Panc1 (cell line): ENCODE measurements at regions not wholly inside any gene's neighbourhood (a gene's known extent, or its start where the extent isn't known, plus 50 kb on each side); places are given as distances from the start of the nearest gene placed in this dataset.
"Not testable (repeated sequence)": the region's sequence is repeated elsewhere in the genome, so short reads cannot be mapped to it uniquely, and the experiment has no call there.

Source experiments
- ATAC-seq: fragments of 200-7000 bp; cut with Tn5 transposase; 2 replicates; pipeline ENCODE4 v1.9.1; 2020; ENCODE audit warnings: mild to moderate bottlenecking, moderate library complexity
- BruUV-seq: library from RNA; stranded (reverse); fragments of 400-500 nt; replicated peaks from 2 replicates; lab custom pipeline; 2021; lab: Mats Ljungman, UMichigan
- CTCF ChIA-PET: fragments of 300-600 bp; sonication (Branson Sonifier 250); formaldehyde crosslinking; loops from one replicate; lab custom pipeline; 2022; ENCODE audit warnings: antibody characterized with exemption; lab: Charles Lee
- POLR2A ChIA-PET: fragments of 300-600 bp; sonication (Branson Sonifier 250); formaldehyde crosslinking; loops from one replicate; lab custom pipeline; 2022; ENCODE audit warnings: antibody characterized with exemption; lab: Charles Lee
- DNase-seq: peaks from one replicate; pipeline ENCODE4 v3.0.0-alpha.2; 2010; ENCODE audit warnings: low read depth, low spot score
- H3K27ac ChIP-seq: 2 replicates; pipeline ENCODE4 v1.5.1; 2011; ENCODE audit warnings: mild to moderate bottlenecking, low read length, inconsistent platforms
- H3K27me3 ChIP-seq: fragments of 200-500 bp; sonication (Bioruptor generic); 2 replicates; pipeline ENCODE4 v1.6.0; 2014; ENCODE audit warnings: low read length, inconsistent platforms; ENCODE audit not compliant: control insufficient read depth, insufficient read depth
- H3K36me3 ChIP-seq: fragments of 200-500 bp; sonication (Bioruptor generic); 2 replicates; pipeline ENCODE4 v1.5.1; 2014; ENCODE audit warnings: inconsistent platforms, mild to moderate bottlenecking, low read length, moderate library complexity; ENCODE audit not compliant: control insufficient read depth, insufficient read depth
- H3K4me1 ChIP-seq: 2 replicates; pipeline ENCODE4 v1.5.1; 2011; ENCODE audit warnings: inconsistent platforms, mild to moderate bottlenecking, low read length, moderate library complexity; ENCODE audit not compliant: control insufficient read depth, insufficient read depth
- H3K4me3 ChIP-seq, 2 experiments: 2 replicates each; pipeline ENCODE4 v1.5.1; 2011 to 2012; ENCODE audit warnings: low read depth in 2 of 2, low read length in 2 of 2, mild to moderate bottlenecking in 2 of 2, inconsistent platforms in 1 of 2, moderate library complexity in 1 of 2
- H3K9me3 ChIP-seq: fragments of 200-500 bp; sonication (Bioruptor generic); 2 replicates; pipeline ENCODE4 v1.5.1; 2014; ENCODE audit warnings: low read depth, mild to moderate bottlenecking, inconsistent platforms, low read length, moderate library complexity; ENCODE audit not compliant: control insufficient read depth, insufficient read depth
- CTCF ChIP-seq: fragments of 450-650 bp; IDR thresholded peaks from 2 replicates; pipeline ENCODE4 v1.5.1; 2017; ENCODE audit warnings: mild to moderate bottlenecking
- POLR2AphosphoS5 ChIP-seq: IDR thresholded peaks from 2 replicates; pipeline ENCODE4 v1.6.1; 2012; ENCODE audit warnings: mild to moderate bottlenecking, low read depth, low read length, moderate library complexity
- REST ChIP-seq, 2 experiments: IDR thresholded peaks; 2 replicates each; pipeline ENCODE4 v1.6.1; 2011 to 2012; ENCODE audit warnings: low read depth in 2 of 2, control low read depth in 1 of 2, low read length in 1 of 2, mild to moderate bottlenecking in 1 of 2, moderate library complexity in 1 of 2; ENCODE audit not compliant: insufficient read depth in 1 of 2
- SIN3A ChIP-seq: IDR thresholded peaks from 2 replicates; pipeline ENCODE4 v1.6.1; 2012; ENCODE audit warnings: low read depth, mild to moderate bottlenecking, low read length, moderate library complexity, borderline replicate concordance; ENCODE audit not compliant: insufficient read depth
- TCF7L2 ChIP-seq: IDR thresholded peaks from 2 replicates; pipeline ENCODE4 v1.6.1; 2011; ENCODE audit warnings: mild to moderate bottlenecking, low read depth, low read length, inconsistent platforms
- in situ Hi-C: cut with HindIII; loops from 2 replicates; pipeline ENCODE4 v1.10.0; 2016; ENCODE audit warnings: low sequenced_read_pairs, low pct_unique_long_range_greater_than_20kb
- intact Hi-C: fragments of 100-400 bp; cut with micrococcal nuclease; formaldehyde crosslinking; loops from one replicate; pipeline ENCODE4 v1.10.0; 2022; ENCODE audit not compliant: unreplicated experiment

- intact Hi-C loops (loop anchor here (5.0 kb wide), 1 partner anchor 121 kb away; no protein-coding TSS in a partner anchor), in situ Hi-C loops (no loop called here)
- H3K4me3 ChIP-seq = no peak overlapping the region
- TF ChIP-seq REST (IDR thresholded peaks at IDR 0.05; ENCODE audit: insufficient read depth in 1 of 2, low read depth in 2 of 2, low read length in 1 of 2) (no peak), SIN3A (no peak), TCF7L2 (no peak), CTCF (no peak), POLR2AphosphoS5 (no peak)
- H3K27ac ChIP-seq = no peak overlapping the region
- no peak; the same call in 1 of the 2 replicates for ATAC-seq
- H3K4me1 ChIP-seq = no peaks in the 10 kb centered on the region
- no peaks in the 10 kb centered on the region for H3K27me3 ChIP-seq
- H3K36me3 ChIP-seq = no peaks in the 10 kb centered on the region
- DNase-seq = no peak
- BruUV-seq = no TSS peak
- POLR2A ChIA-PET = no interaction called here
- H3K9me3 ChIP-seq = no peaks in the 10 kb centered on the region
- CTCF ChIA-PET = no interaction called here
These were observed 55.4 kb downstream of the TMEM121 start for GRCh38 chr14:105581551-105582341.

- in situ Hi-C loops (no loop called here), intact Hi-C loops (loop anchor here (5.0 kb wide), 1 partner anchor 120 kb away; no protein-coding TSS in a partner anchor)
- no peak for TF ChIP-seq CTCF
- no peak for TF ChIP-seq REST (IDR thresholded peaks at IDR 0.05; ENCODE audit: insufficient read depth in 1 of 2, low read depth in 2 of 2, low read length in 1 of 2)
- TF ChIP-seq POLR2AphosphoS5 = no peak
- TF ChIP-seq TCF7L2 = no peak
- no peak for TF ChIP-seq SIN3A
- Histone ChIP-seq H3K4me1 (no peaks in the 10 kb centered on the region), H3K9me3 (no peaks in the 10 kb centered on the region), H3K36me3 (no peaks in the 10 kb centered on the region), H3K27me3 (no peaks in the 10 kb centered on the region), H3K27ac (no peak overlapping the region), H3K4me3 (no peak overlapping the region)
- no peak for ATAC-seq
- DNase-seq = no peak
- BruUV-seq = no TSS peak
- CTCF ChIA-PET = no interaction called here
- POLR2A ChIA-PET = no interaction called here
These were observed 56.3 kb downstream of the TMEM121 start for GRCh38 chr14:105582639-105583038.

GRCh38 chr14:105583914-105584313, 57.5 kb downstream of the TMEM121 start:
- ATAC-seq, in situ Hi-C loops, H3K4me1 ChIP-seq, H3K4me3 ChIP-seq, CTCF ChIA-PET, BruUV-seq, H3K36me3 ChIP-seq, H3K9me3 ChIP-seq, POLR2A ChIA-PET, DNase-seq, H3K27me3 ChIP-seq, H3K27ac ChIP-seq: not testable (repeated sequence)
- intact Hi-C loops = loop anchor here (5.0 kb wide), 1 partner anchor 118 kb away; no protein-coding TSS in a partner anchor
